ENCODE measurements at regions not wholly inside any gene's neighbourhood (a gene's known extent, or its start where the extent isn't known, plus 50 kb on each side); places are given as distances from the start of the nearest gene placed in this dataset.
"Not testable (repeated sequence)": the region's sequence is repeated elsewhere in the genome, so short reads cannot be mapped to it uniquely, and the experiment has no call there.

DNA sequence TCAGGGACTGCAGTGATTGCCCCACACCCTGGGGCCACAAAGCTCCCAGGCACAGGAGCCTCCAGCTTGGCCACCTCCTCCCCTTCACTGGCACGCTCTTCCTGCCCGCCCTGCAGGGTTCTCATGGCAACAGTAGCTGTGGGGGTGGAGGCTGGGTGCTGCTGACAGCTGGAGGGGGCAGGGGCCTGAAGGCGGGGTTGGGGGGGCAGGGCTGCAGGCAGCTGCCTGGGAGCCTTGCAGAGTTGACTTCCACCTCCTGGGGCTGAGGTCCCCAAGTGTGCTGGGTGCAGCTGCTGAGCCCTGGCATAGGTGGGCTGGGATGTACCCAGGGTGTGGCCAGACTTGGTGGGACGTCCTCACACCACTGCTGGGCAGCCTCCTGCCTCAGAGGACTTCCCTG is 305.2 kb downstream of the CCDC74A start:
- H3K56ac ChIP-seq (replicated peaks; ENCODE audit: insufficient read length, low read depth, low read length); H2BK20ac ChIP-seq (ENCODE audit: low read length); H3K27me3 ChIP-seq (replicated peaks in 1 of 4; ENCODE audit: control insufficient read depth in 3 of 4, extremely low read depth in 1 of 4, insufficient read depth in 3 of 4, low read length in 3 of 4); H3K23ac ChIP-seq (ENCODE audit: insufficient read length); H3K4me3 ChIP-seq (ENCODE audit: extremely low read depth in 1 of 4, insufficient read depth in 2 of 4, low read depth in 3 of 4, low read length in 4 of 4); H2BK120ac ChIP-seq (replicated peaks; ENCODE audit: low read depth, low read length); H4K5ac ChIP-seq (ENCODE audit: insufficient read length, low read depth, low read length); H3K23me2 ChIP-seq (ENCODE audit: low read depth, low read length); H4K8ac ChIP-seq (ENCODE audit: extremely low read depth, insufficient read depth, low read length); H3K36me3 ChIP-seq (ENCODE audit: control insufficient read depth in 2 of 4, insufficient read depth in 4 of 4, low read length in 3 of 4); H2BK12ac ChIP-seq (ENCODE audit: low read depth, low read length); H3K79me1 ChIP-seq (ENCODE audit: low read depth, low read length); H3K18ac ChIP-seq (ENCODE audit: extremely low read depth, low read length); H2BK5ac ChIP-seq (ENCODE audit: low read depth, low read length); H3K4me1 ChIP-seq (replicated peaks in 1 of 4; ENCODE audit: control insufficient read depth in 3 of 4, insufficient read depth in 4 of 4, low read length in 3 of 4); H4K20me1 ChIP-seq (replicated peaks in 1 of 2; ENCODE audit: control insufficient read depth in 1 of 2, insufficient read depth in 2 of 2, low read length in 2 of 2); H3K27ac ChIP-seq (ENCODE audit: low read depth, low read length); H2AFZ ChIP-seq (ENCODE audit: low read length); H3K4me2 ChIP-seq (ENCODE audit: insufficient read depth in 1 of 2, low read depth in 2 of 2, low read length in 2 of 2); H3K14ac ChIP-seq (ENCODE audit: insufficient read length); H4K91ac ChIP-seq (replicated peaks; ENCODE audit: insufficient read length, low read length); H2AK5ac ChIP-seq (ENCODE audit: low read depth, low read length); H3K9ac ChIP-seq (replicated peaks in 1 of 4; ENCODE audit: extremely low read depth in 1 of 4, low read depth in 3 of 4, low read length in 3 of 4); DNase-seq (ENCODE audit: low read depth in 1 of 2, low spot score in 2 of 2); H3K4ac ChIP-seq (replicated peaks; ENCODE audit: insufficient read length, low read depth, low read length); POLR2A ChIA-PET (ENCODE audit: partially characterized antibody); FAIRE-seq; H2BK15ac ChIP-seq (ENCODE audit: low read length); H3K79me2 ChIP-seq (ENCODE audit: control insufficient read depth in 1 of 2, insufficient read depth in 2 of 2, low read length in 2 of 2): not testable (repeated sequence)
- H3K9me3 ChIP-seq (ENCODE audit: insufficient read depth in 2 of 2, low read depth in 1 of 2, low read length in 1 of 2), result peaks cover 0 to 37% of the 10 kb centered on the region in 2 experiments; a peak in 2 of 4 replicates
- no CpG with 5 or more reads among the region's 4 CpGs for WGBS, 2 experiments (ENCODE audit: extremely low coverage in 1 of 2, insufficient coverage in 1 of 2, insufficient read length in 1 of 2, insufficient replicate concordance in 2 of 2, low coverage in 1 of 2, low lambda C conversion rate in 2 of 2, missing lambda C conversion rate in 1 of 2)
- CTCF ChIA-PET (ENCODE audit: partially characterized antibody), result interaction anchor here (0.9 to 2.2 kb wide), 4 partner anchors 10 to 142 kb away, joined by 3 to 7 read pairs (median 4); no protein-coding TSS in a partner anchor

DNA sequence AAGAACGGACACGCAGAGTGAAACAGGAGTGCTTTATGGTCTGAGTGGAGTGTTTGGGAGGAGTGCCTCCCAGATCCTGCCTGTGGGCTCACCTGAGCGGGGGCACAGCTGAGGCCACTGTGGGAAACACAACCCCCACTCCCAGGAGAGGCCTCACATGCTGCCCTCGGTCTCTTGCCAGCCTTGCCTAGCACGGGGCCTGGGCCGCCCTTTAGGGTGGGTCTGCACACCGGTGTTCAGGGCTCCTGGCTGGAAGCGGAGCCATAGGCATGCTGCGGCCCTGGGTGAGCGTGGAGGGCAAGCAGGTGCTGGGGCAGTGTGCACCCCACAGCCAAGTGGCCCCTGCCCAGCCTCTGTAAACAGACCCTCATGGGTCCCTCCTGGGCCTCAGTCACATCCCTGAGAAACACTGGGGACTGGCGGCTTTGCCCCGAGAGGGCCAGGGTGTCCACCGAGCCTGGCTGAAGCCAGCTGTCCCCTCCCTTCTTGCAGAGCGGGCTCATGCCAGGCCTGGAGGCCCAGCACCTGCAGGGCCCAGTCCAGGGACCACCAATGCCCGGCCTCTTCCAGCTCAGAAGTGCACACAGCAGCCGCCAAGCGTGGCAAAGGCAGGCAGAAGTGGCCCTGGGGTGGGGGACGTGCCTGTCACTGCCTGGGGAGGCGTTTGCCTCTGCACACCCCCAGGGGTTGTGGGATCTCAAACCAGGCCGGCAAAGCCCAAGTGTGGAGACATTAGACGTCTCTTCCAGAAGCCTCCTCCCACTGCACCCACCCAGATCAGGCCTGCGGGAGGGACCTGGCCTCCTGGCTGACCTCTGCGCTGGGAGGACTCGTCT is 305.9 kb downstream of the CCDC74A start:
- CTCF ChIA-PET (ENCODE audit: partially characterized antibody), result interaction anchor here (0.9 kb wide), 1 partner anchor 74 kb away, joined by 3 read pairs; no protein-coding TSS in a partner anchor
- H2BK20ac ChIP-seq (ENCODE audit: low read length); H3K14ac ChIP-seq (ENCODE audit: insufficient read length); H3K18ac ChIP-seq (ENCODE audit: extremely low read depth, low read length); H2BK5ac ChIP-seq (ENCODE audit: low read depth, low read length); H2BK12ac ChIP-seq (ENCODE audit: low read depth, low read length); H4K5ac ChIP-seq (ENCODE audit: insufficient read length, low read depth, low read length); H2AK5ac ChIP-seq (ENCODE audit: low read depth, low read length); H4K20me1 ChIP-seq (replicated peaks in 1 of 2; ENCODE audit: control insufficient read depth in 1 of 2, insufficient read depth in 2 of 2, low read length in 2 of 2); H2AFZ ChIP-seq (ENCODE audit: low read length); H3K4ac ChIP-seq (replicated peaks; ENCODE audit: insufficient read length, low read depth, low read length); H3K79me2 ChIP-seq (ENCODE audit: control insufficient read depth in 1 of 2, insufficient read depth in 2 of 2, low read length in 2 of 2); H3K56ac ChIP-seq (replicated peaks; ENCODE audit: insufficient read length, low read depth, low read length); H3K9ac ChIP-seq (replicated peaks in 1 of 4; ENCODE audit: extremely low read depth in 1 of 4, low read depth in 3 of 4, low read length in 3 of 4); H3K23ac ChIP-seq (ENCODE audit: insufficient read length); H3K36me3 ChIP-seq (ENCODE audit: control insufficient read depth in 2 of 4, insufficient read depth in 4 of 4, low read length in 3 of 4); FAIRE-seq; H3K4me3 ChIP-seq (ENCODE audit: extremely low read depth in 1 of 4, insufficient read depth in 2 of 4, low read depth in 3 of 4, low read length in 4 of 4); H3K27ac ChIP-seq (ENCODE audit: low read depth, low read length); H3K79me1 ChIP-seq (ENCODE audit: low read depth, low read length); H4K8ac ChIP-seq (ENCODE audit: extremely low read depth, insufficient read depth, low read length); H4K91ac ChIP-seq (replicated peaks; ENCODE audit: insufficient read length, low read length); H2BK15ac ChIP-seq (ENCODE audit: low read length); H2BK120ac ChIP-seq (replicated peaks; ENCODE audit: low read depth, low read length); H3K4me1 ChIP-seq (replicated peaks in 1 of 4; ENCODE audit: control insufficient read depth in 3 of 4, insufficient read depth in 4 of 4, low read length in 3 of 4); H3K23me2 ChIP-seq (ENCODE audit: low read depth, low read length); H3K27me3 ChIP-seq (replicated peaks in 1 of 4; ENCODE audit: control insufficient read depth in 3 of 4, extremely low read depth in 1 of 4, insufficient read depth in 3 of 4, low read length in 3 of 4); H3K4me2 ChIP-seq (ENCODE audit: insufficient read depth in 1 of 2, low read depth in 2 of 2, low read length in 2 of 2); POLR2A ChIA-PET (ENCODE audit: partially characterized antibody); DNase-seq (ENCODE audit: low read depth in 1 of 2, low spot score in 2 of 2): not testable (repeated sequence)
- WGBS, 2 experiments (ENCODE audit: extremely low coverage in 1 of 2, insufficient coverage in 1 of 2, insufficient read length in 1 of 2, insufficient replicate concordance in 2 of 2, low coverage in 1 of 2, low lambda C conversion rate in 2 of 2, missing lambda C conversion rate in 1 of 2), result 88% methylated on average over 16 of the region's 24 CpGs; no CpG with 5 or more reads in 1 of the 2 experiments
- H3K9me3 ChIP-seq (ENCODE audit: insufficient read depth in 2 of 2, low read depth in 1 of 2, low read length in 1 of 2), result peaks cover 0 to 30% of the 10 kb centered on the region in 2 experiments; a peak in 2 of 4 replicates
